Transverse colon (tissue), 3 donors: ENCODE measurements at regions not wholly inside any gene's neighbourhood (a gene's known extent, or its start where the extent isn't known, plus 50 kb on each side); places are given as distances from the start of the nearest gene placed in this dataset.

Experiments
- POLR2A ChIP-seq: fragments of 450-650 bp; IDR thresholded peaks from one replicate; pipeline ENCODE4 v1.6.1; 2016; ENCODE audit warnings: antibody characterized with exemption, mild to moderate bottlenecking, moderate library complexity
- TF ChIP-seq, protein P1 (sequence below), 5 experiments: fragments of 200-600 bp in 3 of 5; fragments of 450-650 bp in 2 of 5; sonication (generic) in 3 of 5; IDR thresholded peaks; 1 replicate in 2 of 5; 2 replicates in 3 of 5; pipeline ENCODE4 v1.5.1; 2016 to 2017; ENCODE audit warnings: antibody characterized with exemption in 5 of 5, inconsistent platforms in 3 of 5, mild to moderate bottlenecking in 2 of 5, moderate library complexity in 1 of 5

DNA sequence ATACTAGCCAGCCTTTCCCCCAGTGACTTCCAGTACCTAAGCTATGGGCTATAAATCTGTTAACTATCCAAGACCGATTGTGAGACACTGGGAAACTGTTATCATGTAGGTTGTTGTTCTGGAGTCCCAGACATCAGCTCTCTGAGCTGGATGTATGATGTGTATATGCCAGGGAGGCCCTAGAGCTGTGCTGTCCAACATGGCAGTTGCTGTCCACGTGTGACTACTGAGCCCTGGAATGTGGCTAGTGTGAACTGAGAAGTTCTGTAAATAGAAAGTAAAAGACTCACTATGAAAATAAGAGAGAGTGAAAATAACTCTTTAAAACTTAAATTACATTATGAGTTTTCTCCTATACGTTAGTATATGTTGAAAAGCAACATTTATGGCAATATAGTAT lies 755.8 kb upstream of the FBXO33 start:
- TF ChIP-seq, protein P1, sequence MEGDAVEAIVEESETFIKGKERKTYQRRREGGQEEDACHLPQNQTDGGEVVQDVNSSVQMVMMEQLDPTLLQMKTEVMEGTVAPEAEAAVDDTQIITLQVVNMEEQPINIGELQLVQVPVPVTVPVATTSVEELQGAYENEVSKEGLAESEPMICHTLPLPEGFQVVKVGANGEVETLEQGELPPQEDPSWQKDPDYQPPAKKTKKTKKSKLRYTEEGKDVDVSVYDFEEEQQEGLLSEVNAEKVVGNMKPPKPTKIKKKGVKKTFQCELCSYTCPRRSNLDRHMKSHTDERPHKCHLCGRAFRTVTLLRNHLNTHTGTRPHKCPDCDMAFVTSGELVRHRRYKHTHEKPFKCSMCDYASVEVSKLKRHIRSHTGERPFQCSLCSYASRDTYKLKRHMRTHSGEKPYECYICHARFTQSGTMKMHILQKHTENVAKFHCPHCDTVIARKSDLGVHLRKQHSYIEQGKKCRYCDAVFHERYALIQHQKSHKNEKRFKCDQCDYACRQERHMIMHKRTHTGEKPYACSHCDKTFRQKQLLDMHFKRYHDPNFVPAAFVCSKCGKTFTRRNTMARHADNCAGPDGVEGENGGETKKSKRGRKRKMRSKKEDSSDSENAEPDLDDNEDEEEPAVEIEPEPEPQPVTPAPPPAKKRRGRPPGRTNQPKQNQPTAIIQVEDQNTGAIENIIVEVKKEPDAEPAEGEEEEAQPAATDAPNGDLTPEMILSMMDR (IDR thresholded peaks at IDR 0.05) = no peak
- TF ChIP-seq POLR2A = no peak
